Rectal smooth muscle tissue (tissue), 1 donor: ENCODE measurements at regions not wholly inside any gene's neighbourhood (a gene's known extent, or its start where the extent isn't known, plus 50 kb on each side); places are given as distances from the start of the nearest gene placed in this dataset.
"Not testable (repeated sequence)": the region's sequence is repeated elsewhere in the genome, so short reads cannot be mapped to it uniquely, and the experiment has no call there.

ENCODE experiments used
- H3K27ac ChIP-seq: one replicate; pipeline ENCODE4 v1.7.0; 2013; ENCODE audit warnings: low read depth, low read length, inconsistent platforms
- H3K27me3 ChIP-seq: one replicate; pipeline ENCODE4 v1.7.0; 2013; ENCODE audit warnings: low read length; ENCODE audit not compliant: control insufficient read depth, insufficient read depth
- H3K36me3 ChIP-seq: one replicate; pipeline ENCODE4 v1.7.0; 2013; ENCODE audit warnings: low read length; ENCODE audit not compliant: control insufficient read depth, insufficient read depth
- H3K4me1 ChIP-seq: one replicate; pipeline ENCODE4 v1.7.0; 2013; ENCODE audit warnings: low read length; ENCODE audit not compliant: control insufficient read depth, insufficient read depth
- H3K4me3 ChIP-seq: one replicate; pipeline ENCODE4 v1.7.0; 2013; ENCODE audit warnings: low read length
- H3K9ac ChIP-seq: one replicate; pipeline ENCODE4 v1.7.0; 2013; ENCODE audit warnings: low read length

DNA sequence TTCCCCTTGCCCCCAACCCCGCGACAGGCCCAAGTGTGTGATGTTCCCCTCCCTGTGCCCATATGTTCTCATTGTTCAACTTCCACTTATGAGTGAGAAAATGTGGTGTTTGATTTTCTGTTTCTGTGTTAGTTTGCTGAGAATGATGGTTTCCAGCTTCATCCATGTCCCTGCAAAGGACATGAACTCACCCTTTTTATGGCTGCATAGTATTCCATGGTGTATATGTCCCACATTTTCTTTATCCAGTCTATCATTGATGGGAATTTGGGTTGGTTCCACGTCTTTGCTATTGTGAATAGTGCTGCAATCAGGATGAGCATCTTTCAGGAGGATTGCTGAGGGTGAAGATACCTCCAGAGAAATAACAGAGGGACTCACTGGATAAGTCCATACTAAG is 91.3 kb upstream of the COG2 start:
- not testable (repeated sequence) for H3K27ac ChIP-seq, H3K27me3 ChIP-seq, H3K36me3 ChIP-seq, H3K9ac ChIP-seq, H3K4me3 ChIP-seq, H3K4me1 ChIP-seq

DNA sequence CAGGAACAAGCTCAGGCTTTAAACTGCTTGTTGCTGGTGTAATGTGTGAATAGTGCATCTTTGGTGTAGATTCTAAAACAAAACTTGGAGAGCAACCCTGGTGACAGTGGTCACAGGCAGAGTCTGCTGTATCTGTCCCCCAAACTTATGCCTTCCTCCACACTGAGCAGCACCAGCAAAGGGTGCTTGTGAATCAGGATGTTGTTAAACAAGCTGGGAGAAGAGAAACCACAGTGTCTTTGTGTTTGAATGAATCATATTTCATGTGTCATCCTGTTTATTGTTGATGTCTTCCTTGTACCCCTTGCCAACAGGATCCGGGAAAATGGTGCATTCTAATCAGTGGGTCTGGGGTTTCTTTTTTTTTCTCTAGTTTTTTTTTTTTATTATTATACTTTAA is 91.9 kb upstream of the COG2 start:
- no peak overlapping the region for H3K27ac ChIP-seq

DNA sequence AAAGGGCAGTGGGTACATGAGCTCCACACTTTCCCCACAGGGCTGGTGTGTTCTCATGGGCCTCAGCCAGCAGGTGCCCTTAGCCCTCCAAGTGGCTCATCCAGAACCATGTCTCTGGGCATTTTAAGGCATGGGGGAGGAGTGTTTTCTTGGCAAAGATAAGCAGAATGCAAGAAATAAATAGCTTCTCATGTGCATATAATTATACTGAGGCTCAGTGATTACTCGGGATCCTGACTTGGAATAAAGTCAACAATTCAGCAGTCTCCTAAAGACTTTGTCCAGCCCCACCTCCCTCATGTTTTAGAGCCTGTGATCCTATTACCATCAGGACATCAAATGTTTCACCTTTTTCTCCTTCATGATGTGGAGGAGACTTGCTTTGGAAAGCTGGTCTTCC is 92.7 kb upstream of the COG2 start:
- H3K36me3 ChIP-seq = no peaks in the 10 kb centered on the region
- no peak overlapping the region for H3K4me3 ChIP-seq
- H3K9ac ChIP-seq = no peak overlapping the region
- no peaks in the 10 kb centered on the region for H3K27me3 ChIP-seq
- no peaks in the 10 kb centered on the region for H3K4me1 ChIP-seq
- no peak overlapping the region for H3K27ac ChIP-seq

More for the DNA sequence above, 91.9 kb upstream of the COG2 start:
- no peak overlapping the region for H3K4me3 ChIP-seq
- H3K9ac ChIP-seq = no peak overlapping the region
- no peaks in the 10 kb centered on the region for H3K36me3 ChIP-seq
- no peaks in the 10 kb centered on the region for H3K27me3 ChIP-seq
- no peaks in the 10 kb centered on the region for H3K4me1 ChIP-seq

DNA sequence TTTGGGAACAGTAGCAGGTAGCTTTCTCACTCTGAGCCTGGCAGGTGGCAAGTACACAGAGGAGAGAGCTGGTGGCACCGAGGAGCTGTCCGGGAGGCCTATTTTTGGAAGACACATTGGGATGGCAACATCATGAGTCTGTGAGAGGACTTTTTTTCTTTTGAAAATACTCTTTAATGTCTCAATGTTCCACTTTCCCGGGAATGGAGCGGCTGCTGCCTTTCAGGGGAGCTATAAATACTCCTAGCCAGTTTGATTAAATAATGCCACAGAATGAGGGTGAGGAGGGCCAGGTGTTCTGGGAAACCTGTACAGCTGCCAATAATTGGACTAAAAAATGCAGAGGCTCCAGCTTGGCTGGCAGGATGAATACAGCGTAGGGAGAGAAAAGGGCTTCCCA is 93.3 kb upstream of the COG2 start:
- no peak overlapping the region for H3K27ac ChIP-seq
- H3K27me3 ChIP-seq = no peaks in the 10 kb centered on the region
- no peak overlapping the region for H3K9ac ChIP-seq
- no peak overlapping the region for H3K4me3 ChIP-seq
- no peaks in the 10 kb centered on the region for H3K4me1 ChIP-seq
- H3K36me3 ChIP-seq = no peaks in the 10 kb centered on the region

DNA sequence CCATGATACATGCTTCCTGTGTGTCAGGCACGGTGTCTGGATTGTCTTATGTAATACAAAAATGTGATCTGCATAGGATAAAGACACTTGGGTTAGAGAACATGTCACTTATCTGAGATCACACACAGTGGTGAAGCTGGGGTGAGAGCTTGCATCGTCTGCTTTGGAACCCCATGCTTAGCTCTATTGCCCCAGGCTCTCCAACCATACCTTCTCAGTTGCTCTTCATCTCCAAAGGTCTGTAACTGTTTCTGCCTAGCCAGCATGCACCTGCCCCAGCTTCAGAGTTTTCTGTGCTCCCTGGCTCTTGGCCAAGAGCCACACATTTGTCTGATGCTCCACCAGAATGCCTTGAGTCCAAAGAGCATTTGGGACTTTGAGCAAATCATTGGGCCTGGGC is 93.9 kb upstream of the COG2 start:
- H3K27ac ChIP-seq = no peak overlapping the region
- no peak overlapping the region for H3K4me3 ChIP-seq
- H3K36me3 ChIP-seq = no peaks in the 10 kb centered on the region
- no peak overlapping the region for H3K9ac ChIP-seq
- no peaks in the 10 kb centered on the region for H3K4me1 ChIP-seq
- H3K27me3 ChIP-seq = no peaks in the 10 kb centered on the region

DNA sequence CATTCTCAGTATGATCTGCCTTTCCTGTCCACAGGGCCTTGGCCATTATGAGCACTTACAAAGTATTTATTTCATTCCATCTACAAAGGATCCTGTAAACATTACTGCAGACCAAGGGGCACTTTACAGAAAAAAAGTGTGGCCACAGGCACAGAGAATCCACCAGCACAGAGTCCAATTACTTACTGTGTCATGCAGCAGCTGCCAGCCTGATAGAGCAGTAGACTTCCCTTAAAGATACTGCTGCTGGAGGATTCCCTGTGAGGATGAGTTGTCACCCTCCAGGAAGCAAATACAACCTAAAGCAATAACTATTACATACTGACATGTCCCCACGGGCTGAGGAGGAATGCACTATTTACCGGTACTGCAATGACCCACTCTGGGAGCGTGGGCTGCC is 97.1 kb upstream of the COG2 start:
- Histone ChIP-seq H3K36me3 (no peaks in the 10 kb centered on the region), H3K9ac (no peak overlapping the region), H3K27ac (no peak overlapping the region)

DNA sequence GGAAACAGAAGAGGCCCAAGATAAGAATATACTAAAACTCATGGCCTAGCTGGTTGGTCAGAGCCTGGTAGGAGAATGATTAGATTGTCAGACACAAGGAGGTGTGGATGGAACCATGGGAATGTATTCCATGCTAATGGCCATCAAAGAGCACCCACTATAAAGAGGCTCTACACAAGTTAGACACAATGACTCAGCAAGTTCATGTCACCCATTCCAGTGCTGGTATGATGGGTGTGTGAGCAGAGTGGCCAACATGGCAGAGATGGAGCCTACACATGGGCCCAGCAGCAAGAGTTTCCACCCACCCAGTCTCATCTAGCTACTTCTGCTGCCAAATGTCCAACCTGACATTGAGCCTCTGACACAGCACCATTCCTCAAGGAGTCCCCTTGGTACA is 97.5 kb upstream of the COG2 start:
- no peak overlapping the region for H3K27ac ChIP-seq
- H3K36me3 ChIP-seq = no peaks in the 10 kb centered on the region
- H3K27me3 ChIP-seq = peaks cover 2% of the 10 kb centered on the region
- no peak overlapping the region for H3K4me3 ChIP-seq
- H3K9ac ChIP-seq = no peak overlapping the region
- no peaks in the 10 kb centered on the region for H3K4me1 ChIP-seq

More for the DNA sequence above, 97.1 kb upstream of the COG2 start:
- H3K4me1 ChIP-seq = no peaks in the 10 kb centered on the region
- no peak overlapping the region for H3K4me3 ChIP-seq
- peaks cover 2% of the 10 kb centered on the region for H3K27me3 ChIP-seq

DNA sequence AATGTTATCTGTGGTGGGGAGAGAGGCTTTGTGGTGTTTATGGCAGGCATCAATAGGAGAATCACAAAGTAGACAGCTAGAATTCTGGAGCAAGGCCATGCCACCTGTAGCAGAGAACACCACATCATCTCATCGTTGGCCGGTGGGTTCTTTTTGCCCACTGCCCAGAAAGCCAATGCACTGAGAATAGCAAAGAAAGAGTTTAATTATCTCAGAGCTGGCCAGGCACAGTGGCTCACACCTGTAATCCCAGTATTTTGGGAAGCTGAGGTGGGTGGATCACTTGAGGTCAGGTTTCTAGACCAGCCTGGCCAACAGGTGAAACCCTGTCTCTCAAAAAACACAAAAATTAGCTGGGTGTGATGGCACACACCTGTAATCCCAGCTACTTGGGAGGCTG is 99.2 kb upstream of the COG2 start:
- no peak overlapping the region for H3K9ac ChIP-seq
- no peak overlapping the region for H3K27ac ChIP-seq
- no peak overlapping the region for H3K4me3 ChIP-seq
- H3K4me1 ChIP-seq = no peaks in the 10 kb centered on the region
- peaks cover 2% of the 10 kb centered on the region for H3K27me3 ChIP-seq
- H3K36me3 ChIP-seq = no peaks in the 10 kb centered on the region

DNA sequence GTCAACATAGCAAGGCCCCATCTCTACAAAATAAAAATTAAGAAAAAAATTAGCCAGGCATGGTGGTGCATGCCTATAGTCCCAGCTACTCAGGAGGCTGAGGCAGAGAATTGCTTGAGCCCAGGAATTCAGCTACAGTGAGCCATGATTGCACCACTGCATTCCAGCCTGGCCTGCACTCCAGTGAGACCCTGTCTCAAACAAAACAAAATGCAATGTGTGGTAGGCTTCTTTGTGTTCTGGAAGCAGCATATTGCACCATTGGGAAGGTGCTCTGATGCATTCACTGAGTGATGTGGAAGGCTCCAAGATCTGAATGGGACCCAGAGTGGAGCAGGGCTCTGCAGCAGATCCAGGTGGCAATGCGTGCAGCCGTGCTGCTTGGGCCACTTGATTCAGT is 99.6 kb upstream of the COG2 start:
- Histone ChIP-seq H3K4me1 (no peaks in the 10 kb centered on the region), H3K9ac (no peak overlapping the region), H3K27ac (no peak overlapping the region), H3K4me3 (no peak overlapping the region), H3K27me3 (peaks cover 2% of the 10 kb centered on the region), H3K36me3 (no peaks in the 10 kb centered on the region)

DNA sequence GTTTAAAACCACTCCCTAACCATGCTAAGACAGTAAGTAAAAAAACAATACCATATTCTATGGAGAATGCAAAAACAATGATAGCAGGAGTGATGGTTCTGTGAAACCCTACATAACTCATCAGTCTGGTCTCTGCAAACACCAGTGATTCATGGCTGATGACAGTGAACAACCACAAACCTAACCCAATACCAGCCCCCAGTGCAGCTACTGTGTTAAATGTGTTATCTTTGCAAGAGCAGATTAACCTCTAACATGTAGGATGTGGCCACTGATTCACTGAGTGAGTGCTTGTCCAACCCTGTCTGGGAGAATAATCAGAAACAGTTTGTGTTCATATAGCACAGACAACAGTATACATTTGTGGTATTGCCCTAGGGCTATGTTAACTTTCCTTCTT is 100.2 kb upstream of the COG2 start:
- H3K27me3 ChIP-seq = peaks cover 2% of the 10 kb centered on the region
- H3K27ac ChIP-seq = no peak overlapping the region
- no peaks in the 10 kb centered on the region for H3K4me1 ChIP-seq
- H3K9ac ChIP-seq = no peak overlapping the region
- no peaks in the 10 kb centered on the region for H3K36me3 ChIP-seq
- H3K4me3 ChIP-seq = no peak overlapping the region

DNA sequence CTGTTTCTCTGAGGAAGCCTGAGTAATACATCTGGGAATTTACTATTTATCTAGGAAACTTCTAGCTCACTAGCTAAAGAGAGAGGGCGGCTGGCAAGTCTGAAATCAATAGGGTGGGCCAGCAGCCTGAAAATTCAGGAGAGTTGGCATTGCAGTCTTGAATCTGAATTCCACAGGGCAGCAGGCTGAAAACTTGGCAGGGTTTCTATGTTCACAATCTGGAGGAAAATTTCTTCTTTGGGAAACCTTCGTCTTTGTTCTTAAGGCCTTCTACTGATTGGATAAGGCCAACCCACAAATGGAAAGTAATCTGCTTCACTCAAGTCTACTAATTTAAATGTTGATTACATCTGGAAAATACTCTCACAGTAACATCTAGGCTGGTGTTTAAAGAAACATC is 101.0 kb upstream of the COG2 start:
- H3K27ac ChIP-seq = no peak overlapping the region
- H3K9ac ChIP-seq = no peak overlapping the region
- no peak overlapping the region for H3K4me3 ChIP-seq
- H3K27me3 ChIP-seq = peaks cover 2% of the 10 kb centered on the region
- no peaks in the 10 kb centered on the region for H3K4me1 ChIP-seq
- H3K36me3 ChIP-seq = no peaks in the 10 kb centered on the region

DNA sequence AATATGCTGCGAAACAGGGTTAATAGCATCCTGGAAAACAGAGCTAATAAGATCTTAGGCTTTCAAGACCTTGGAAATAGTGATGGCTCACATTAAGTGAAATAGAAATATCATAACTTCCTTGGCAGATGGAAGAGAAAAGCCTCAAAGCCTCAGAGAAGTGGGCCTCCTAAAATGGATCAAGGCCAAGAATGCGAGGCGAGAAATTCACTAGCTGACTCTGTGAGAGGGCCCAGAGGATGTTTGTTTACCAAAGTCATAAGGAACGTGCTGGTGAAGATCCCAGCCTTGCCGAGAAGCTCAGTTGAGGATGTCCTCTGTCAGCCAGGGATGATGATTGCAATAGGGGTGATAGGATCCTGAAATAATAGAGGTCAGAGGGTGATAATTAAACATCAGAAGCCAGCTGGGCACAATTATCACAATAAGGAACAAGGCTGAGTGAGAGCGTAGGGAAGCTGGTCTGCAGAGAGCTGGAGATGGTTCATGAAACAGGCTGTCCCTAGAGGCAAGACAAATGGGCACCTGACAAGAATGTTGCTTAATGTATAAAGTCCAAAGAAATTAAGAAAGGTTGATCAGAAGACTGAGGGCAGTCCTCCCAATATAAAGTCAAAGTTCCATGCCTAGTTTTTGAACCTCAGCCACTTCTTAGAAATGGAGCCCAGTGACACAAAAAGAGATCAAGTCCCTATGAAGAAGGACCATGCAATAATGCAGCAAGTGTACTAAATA is 101.7 kb upstream of the COG2 start:
- H3K27me3 ChIP-seq = peaks cover 2% of the 10 kb centered on the region
- H3K9ac ChIP-seq = no peak overlapping the region
- no peaks in the 10 kb centered on the region for H3K36me3 ChIP-seq
- H3K4me1 ChIP-seq = no peaks in the 10 kb centered on the region
- H3K4me3 ChIP-seq = no peak overlapping the region
- no peak overlapping the region for H3K27ac ChIP-seq

DNA sequence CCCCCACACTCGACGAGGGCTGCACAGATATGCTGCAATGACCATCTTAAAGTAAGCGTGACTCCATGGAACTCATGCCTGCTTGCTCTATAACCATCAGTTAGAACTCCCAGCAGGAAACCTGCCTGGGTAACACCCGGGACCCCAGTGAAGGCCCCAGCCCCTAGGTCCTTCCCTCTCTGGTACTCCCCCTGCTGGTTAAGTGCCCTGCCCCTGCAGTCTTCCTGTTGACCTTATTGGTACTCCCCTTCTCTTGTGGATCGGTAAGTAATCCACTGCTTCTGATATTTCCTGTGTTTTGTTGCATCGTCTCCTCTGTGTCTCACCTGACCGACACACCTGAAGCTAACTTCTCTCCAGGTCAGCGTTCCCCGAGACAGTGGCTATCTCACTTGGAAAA is 104.8 kb upstream of the COG2 start:
- H3K9ac ChIP-seq = no peak overlapping the region
- no peaks in the 10 kb centered on the region for H3K27me3 ChIP-seq
- H3K36me3 ChIP-seq = no peaks in the 10 kb centered on the region
- H3K4me3 ChIP-seq = no peak overlapping the region
- no peaks in the 10 kb centered on the region for H3K4me1 ChIP-seq
- H3K27ac ChIP-seq = no peak overlapping the region
